ENCODE measurements at regions not wholly inside any gene's neighbourhood (a gene's known extent, or its start where the extent isn't known, plus 50 kb on each side); places are given as distances from the start of the nearest gene placed in this dataset.

- Histone ChIP-seq H3K36me3 (ENCODE audit: control insufficient read depth in 2 of 4, insufficient read depth in 4 of 4, low read length in 3 of 4) (no peaks in the 10 kb centered on the region), H2AFZ (ENCODE audit: low read length) (no peak overlapping the region), H3K18ac (ENCODE audit: extremely low read depth, low read length) (no peak overlapping the region), H4K5ac (ENCODE audit: insufficient read length, low read depth, low read length) (no peak overlapping the region), H3K9ac (replicated peaks in 1 of 4; ENCODE audit: extremely low read depth in 1 of 4, low read depth in 3 of 4, low read length in 3 of 4) (no peak overlapping the region), H3K4me1 (replicated peaks in 1 of 4; ENCODE audit: control insufficient read depth in 3 of 4, insufficient read depth in 4 of 4, low read length in 3 of 4) (no peaks in the 10 kb centered on the region), H3K27ac (ENCODE audit: low read depth, low read length) (no peak overlapping the region), H3K9me3 (ENCODE audit: insufficient read depth in 2 of 2, low read depth in 1 of 2, low read length in 1 of 2) (peaks cover 0 to 10% of the 10 kb centered on the region in 2 experiments; a peak in 1 of 4 replicates), H2BK15ac (ENCODE audit: low read length) (no peak overlapping the region), H2BK20ac (ENCODE audit: low read length) (no peak overlapping the region), H3K4me3 (ENCODE audit: extremely low read depth in 1 of 4, insufficient read depth in 2 of 4, low read depth in 3 of 4, low read length in 4 of 4) (no peak overlapping the region), H2BK120ac (replicated peaks; ENCODE audit: low read depth, low read length) (no peak overlapping the region), H2BK5ac (ENCODE audit: low read depth, low read length) (no peak overlapping the region), H3K23me2 (ENCODE audit: low read depth, low read length) (no peaks in the 10 kb centered on the region), H2AK5ac (ENCODE audit: low read depth, low read length) (no peak overlapping the region), H4K8ac (ENCODE audit: extremely low read depth, insufficient read depth, low read length) (no peak overlapping the region), H3K79me1 (ENCODE audit: low read depth, low read length) (no peaks in the 10 kb centered on the region), H3K4me2 (ENCODE audit: insufficient read depth in 1 of 2, low read depth in 2 of 2, low read length in 2 of 2) (no peak overlapping the region), H3K14ac (ENCODE audit: insufficient read length) (no peak overlapping the region), H3K4ac (replicated peaks; ENCODE audit: insufficient read length, low read depth, low read length) (no peak overlapping the region), H4K91ac (replicated peaks; ENCODE audit: insufficient read length, low read length) (no peak overlapping the region), H4K20me1 (replicated peaks in 1 of 2; ENCODE audit: control insufficient read depth in 1 of 2, insufficient read depth in 2 of 2, low read length in 2 of 2) (no peaks in the 10 kb centered on the region), H2BK12ac (ENCODE audit: low read depth, low read length) (no peak overlapping the region), H3K23ac (ENCODE audit: insufficient read length) (no peak overlapping the region), H3K27me3 (replicated peaks in 1 of 4; ENCODE audit: control insufficient read depth in 3 of 4, extremely low read depth in 1 of 4, insufficient read depth in 3 of 4, low read length in 3 of 4) (no peaks in the 10 kb centered on the region), H3K56ac (replicated peaks; ENCODE audit: insufficient read length, low read depth, low read length) (no peak overlapping the region), H3K79me2 (ENCODE audit: control insufficient read depth in 1 of 2, insufficient read depth in 2 of 2, low read length in 2 of 2) (no peaks in the 10 kb centered on the region)
- FAIRE-seq = no peak
- no peak for DNase-seq (ENCODE audit: low read depth in 1 of 2, low spot score in 2 of 2)
- ChIA-PET CTCF (ENCODE audit: partially characterized antibody) (no interaction called here), POLR2A (ENCODE audit: partially characterized antibody) (no interaction called here)
- TF ChIP-seq GTF2F1 (IDR thresholded peaks at IDR 0.05; ENCODE audit: borderline replicate concordance, low read depth, low read length) (no peak), KDM1A (IDR thresholded peaks at IDR 0.05; ENCODE audit: borderline replicate concordance, low read length) (no peak), RXRA (IDR thresholded peaks at IDR 0.05; ENCODE audit: insufficient read depth, low read depth, low read length) (no peak), POU5F1 (IDR thresholded peaks at IDR 0.05; ENCODE audit: low read depth, low read length) (no peak), TBP (IDR thresholded peaks at IDR 0.05; ENCODE audit: low read depth, low read length) (no peak), SAP30 (IDR thresholded peaks at IDR 0.05; ENCODE audit: insufficient read depth, insufficient replicate concordance, low read length) (no peak), POLR2A (IDR thresholded peaks at IDR 0.05; ENCODE audit: control extremely low read depth in 1 of 2, low read depth in 2 of 2, low read length in 2 of 2) (no peak), SP2 (IDR thresholded peaks at IDR 0.05; ENCODE audit: low read length) (no peak)
- 93% methylated on average over 31 of the region's 32 CpGs; no CpG with 5 or more reads in 1 of the 2 experiments for WGBS, 2 experiments (ENCODE audit: extremely low coverage in 1 of 2, insufficient coverage in 1 of 2, insufficient read length in 1 of 2, insufficient replicate concordance in 2 of 2, low coverage in 1 of 2, low lambda C conversion rate in 2 of 2, missing lambda C conversion rate in 1 of 2)
Observed at GRCh38 chr2:187951470-187952218, 340.0 kb upstream of the GULP1 start.

Measured in H1 (cell line).